H1 (cell line): ENCODE measurements at regions not wholly inside any gene's neighbourhood (a gene's known extent, or its start where the extent isn't known, plus 50 kb on each side); places are given as distances from the start of the nearest gene placed in this dataset.

Source experiments
- CTCF ChIA-PET: fragments of 300-600 bp; sonication (Branson Sonifier 250); formaldehyde crosslinking; loops from one replicate; lab custom pipeline; 2021; ENCODE audit not compliant: partially characterized antibody; lab: Charles Lee
- POLR2A ChIA-PET: fragments of 300-600 bp; sonication (Branson Sonifier 250); formaldehyde crosslinking; loops from one replicate; lab custom pipeline; 2021; ENCODE audit warnings: inconsistent platforms; ENCODE audit not compliant: partially characterized antibody; lab: Charles Lee
- DNase-seq, 2 experiments: peaks; one replicate each; pipeline versions ENCODE4 v3.0.0 to v3.0.0-alpha.2; 2010 to 2022; ENCODE audit warnings: low spot score in 2 of 2, low read depth in 1 of 2, mixed read lengths in 1 of 2
- FAIRE-seq: peaks from 2 replicates; lab custom pipeline; 2011; peaks lifted over from hg19 to GRCh38; lab: Jason Lieb, UNC
- H2AFZ ChIP-seq: 2 replicates; pipeline ENCODE4 v1.8.1; 2012; ENCODE audit warnings: low read length, inconsistent platforms
- H2AK5ac ChIP-seq: 2 replicates; pipeline ENCODE4 v1.6.1; 2013; ENCODE audit warnings: low read depth, low read length
- H2BK120ac ChIP-seq: replicated peaks from 2 replicates; pipeline ENCODE3; 2013; ENCODE audit warnings: low read depth, low read length, inconsistent platforms
- H2BK12ac ChIP-seq: 2 replicates; pipeline ENCODE4 v1.6.1; 2013; ENCODE audit warnings: low read depth, low read length
- H2BK15ac ChIP-seq: 2 replicates; pipeline ENCODE4 v1.6.1; 2013; ENCODE audit warnings: low read length
- H2BK20ac ChIP-seq: 2 replicates; pipeline ENCODE4 v1.6.1; 2013; ENCODE audit warnings: low read length
- H2BK5ac ChIP-seq: 2 replicates; pipeline ENCODE4 v1.6.1; 2013; ENCODE audit warnings: low read depth, low read length
- H3K14ac ChIP-seq: 2 replicates; pipeline ENCODE4 v1.6.1; 2013; ENCODE audit warnings: inconsistent platforms; ENCODE audit not compliant: insufficient read length
- H3K18ac ChIP-seq: 2 replicates; pipeline ENCODE4 v1.6.1; 2013; ENCODE audit warnings: low read length; ENCODE audit errors: extremely low read depth
- H3K23ac ChIP-seq: 2 replicates; pipeline ENCODE4 v1.6.1; 2013; ENCODE audit warnings: inconsistent platforms; ENCODE audit not compliant: insufficient read length
- H3K23me2 ChIP-seq: 2 replicates; pipeline ENCODE4 v1.6.1; 2013; ENCODE audit warnings: low read depth, low read length
- H3K27ac ChIP-seq: 2 replicates; pipeline ENCODE4 v1.6.1; 2011; ENCODE audit warnings: low read depth, low read length, inconsistent platforms
- H3K27me3 ChIP-seq, 4 experiments: replicated peaks in 1 of 4; 1 replicate in 1 of 4; 2 replicates in 3 of 4; pipeline versions ENCODE4 v1.6.1 to v1.8.1; 2011 to 2013; ENCODE audit warnings: low read length in 3 of 4, mild to moderate bottlenecking in 3 of 4, inconsistent platforms in 2 of 4, mixed read lengths in 2 of 4, moderate library complexity in 1 of 4; ENCODE audit not compliant: control insufficient read depth in 3 of 4, insufficient read depth in 3 of 4; ENCODE audit errors: extremely low read depth in 1 of 4
- H3K36me3 ChIP-seq, 4 experiments: 2 replicates each; pipeline versions ENCODE4 v1.6.1 to v1.8.1; 2011 to 2013; ENCODE audit warnings: mild to moderate bottlenecking in 4 of 4, low read length in 3 of 4, moderate library complexity in 2 of 4, control low read depth in 1 of 4, inconsistent platforms in 1 of 4; ENCODE audit not compliant: insufficient read depth in 4 of 4, control insufficient read depth in 2 of 4
- H3K4ac ChIP-seq: replicated peaks from 2 replicates; pipeline ENCODE3; 2013; ENCODE audit warnings: low read length, low read depth, mixed read lengths, inconsistent platforms; ENCODE audit not compliant: insufficient read length
- H3K4me1 ChIP-seq, 4 experiments: replicated peaks in 1 of 4; 1 replicate in 1 of 4; 2 replicates in 3 of 4; pipeline versions ENCODE4 v1.6.1 to v1.8.1; 2011 to 2013; ENCODE audit warnings: low read length in 3 of 4, inconsistent platforms in 2 of 4, mixed read lengths in 1 of 4; ENCODE audit not compliant: insufficient read depth in 4 of 4, control insufficient read depth in 3 of 4
- H3K4me2 ChIP-seq, 2 experiments: 2 replicates each; pipeline versions ENCODE4 v1.6.1 to v1.8.1; 2011 to 2013; ENCODE audit warnings: low read depth in 2 of 2, low read length in 2 of 2, control low read depth in 1 of 2, inconsistent platforms in 1 of 2, mild to moderate bottlenecking in 1 of 2; ENCODE audit not compliant: insufficient read depth in 1 of 2
- H3K4me3 ChIP-seq, 4 experiments: fragments of 200-600, 300-600 bp in 1 of 4; sonication (generic), shearing (Covaris generic), sonication (Bioruptor Twin) in 1 of 4; 2 replicates each; pipeline versions ENCODE4 v1.5.1 to v1.8.1; 2011 to 2016; ENCODE audit warnings: low read length in 4 of 4, low read depth in 3 of 4, control low read depth in 2 of 4, inconsistent platforms in 2 of 4, mild to moderate bottlenecking in 2 of 4, mixed read lengths in 1 of 4, moderate library complexity in 1 of 4; ENCODE audit not compliant: insufficient read depth in 2 of 4; ENCODE audit errors: extremely low read depth in 1 of 4
- H3K56ac ChIP-seq: replicated peaks from 2 replicates; pipeline ENCODE3; 2013; ENCODE audit warnings: low read depth, mild to moderate bottlenecking, mixed read lengths, low read length, inconsistent platforms; ENCODE audit not compliant: insufficient read length
- H3K79me1 ChIP-seq: 2 replicates; pipeline ENCODE4 v1.6.1; 2013; ENCODE audit warnings: low read depth, low read length, control low read depth
- H3K79me2 ChIP-seq, 2 experiments: 2 replicates each; pipeline versions ENCODE4 v1.6.1 to v1.8.1; 2012 to 2013; ENCODE audit warnings: low read length in 2 of 2, mild to moderate bottlenecking in 2 of 2, inconsistent platforms in 1 of 2; ENCODE audit not compliant: insufficient read depth in 2 of 2, control insufficient read depth in 1 of 2
- H3K9ac ChIP-seq, 4 experiments: replicated peaks in 1 of 4; 1 replicate in 1 of 4; 2 replicates in 3 of 4; pipeline versions ENCODE4 v1.6.1 to v1.8.1; 2011 to 2013; ENCODE audit warnings: low read depth in 3 of 4, low read length in 3 of 4, control low read depth in 2 of 4, mild to moderate bottlenecking in 2 of 4, moderate library complexity in 2 of 4, inconsistent platforms in 1 of 4; ENCODE audit errors: extremely low read depth in 1 of 4
- H3K9me3 ChIP-seq, 2 experiments: 2 replicates each; pipeline versions ENCODE4 v1.6.1 to v1.8.1; 2012 to 2013; ENCODE audit warnings: mild to moderate bottlenecking in 2 of 2, moderate library complexity in 2 of 2, control low read depth in 1 of 2, inconsistent platforms in 1 of 2, low read depth in 1 of 2, low read length in 1 of 2, mixed read lengths in 1 of 2; ENCODE audit not compliant: insufficient read depth in 2 of 2
- H4K20me1 ChIP-seq, 2 experiments: replicated peaks in 1 of 2; 2 replicates each; pipeline versions ENCODE3 to v1.8.1; 2011 to 2013; ENCODE audit warnings: inconsistent platforms in 2 of 2, low read length in 2 of 2, mild to moderate bottlenecking in 1 of 2; ENCODE audit not compliant: insufficient read depth in 2 of 2, control insufficient read depth in 1 of 2
- H4K5ac ChIP-seq: 2 replicates; pipeline ENCODE4 v1.6.1; 2013; ENCODE audit warnings: low read length, low read depth, mixed read lengths, inconsistent platforms; ENCODE audit not compliant: insufficient read length
- H4K8ac ChIP-seq: 2 replicates; pipeline ENCODE4 v1.8.0; 2013; ENCODE audit warnings: mild to moderate bottlenecking, moderate library complexity, low read length, inconsistent platforms; ENCODE audit not compliant: insufficient read depth; ENCODE audit errors: extremely low read depth
- H4K91ac ChIP-seq: replicated peaks from 2 replicates; pipeline ENCODE3; 2013; ENCODE audit warnings: low read length, mixed read lengths, inconsistent platforms; ENCODE audit not compliant: insufficient read length
- ATF3 ChIP-seq: IDR thresholded peaks from 2 replicates; pipeline ENCODE4 v1.6.1; 2011; ENCODE audit warnings: low read depth, mild to moderate bottlenecking, low read length; ENCODE audit not compliant: insufficient read depth
- BRCA1 ChIP-seq: IDR thresholded peaks from 2 replicates; pipeline ENCODE4 v1.6.1; 2012; ENCODE audit warnings: low read depth, low read length, improper control_type of control experiment
- CTBP2 ChIP-seq: IDR thresholded peaks from 2 replicates; pipeline ENCODE4 v1.7.0; 2011; ENCODE audit warnings: borderline replicate concordance, mild to moderate bottlenecking, moderate library complexity, mixed read lengths, low read length; ENCODE audit not compliant: insufficient read depth, insufficient read length
- FOSL1 ChIP-seq: IDR thresholded peaks from 2 replicates; pipeline ENCODE4 v1.6.1; 2011; ENCODE audit warnings: mild to moderate bottlenecking, low read depth, low read length, moderate library complexity; ENCODE audit not compliant: insufficient read depth
- KDM5A ChIP-seq: fragments of 200-600 bp; IDR thresholded peaks from 2 replicates; pipeline ENCODE4 v1.7.1; 2012; ENCODE audit warnings: mild to moderate bottlenecking, low read length, inconsistent platforms, mixed read lengths
- SIX5 ChIP-seq: IDR thresholded peaks from 2 replicates; pipeline ENCODE4 v1.6.1; 2011; ENCODE audit warnings: mild to moderate bottlenecking, low read depth, low read length
- WGBS, 2 experiments: shearing (Covaris generic) in 1 of 2; methylation state at CpG; one replicate each; pipeline versions ENCODE4 v1.1.6 to v1.1.7; 2013 to 2015; ENCODE audit warnings: low lambda C conversion rate in 2 of 2, mixed read lengths in 2 of 2, inconsistent platforms in 1 of 2, low coverage in 1 of 2, missing lambda C conversion rate in 1 of 2; ENCODE audit not compliant: insufficient replicate concordance in 2 of 2, insufficient coverage in 1 of 2, insufficient read length in 1 of 2; ENCODE audit errors: extremely low coverage in 1 of 2, missing lambda C conversion rate in 1 of 2; 5-methylcytosine and 5-hydroxymethylcytosine counted together

- no peaks in the 10 kb centered on the region for H3K9me3 ChIP-seq
- no peak overlapping the region for H3K4me2 ChIP-seq
- TF ChIP-seq CTBP2 (no peak), BRCA1 (no peak), ATF3 (no peak), FOSL1 (no peak), KDM5A (no peak), SIX5 (no peak)
- TF ChIP-seq, all 59 proteins: peak for 0
- POLR2A ChIA-PET: no interaction called here
- H3K9ac ChIP-seq: no peak overlapping the region
- H2AK5ac ChIP-seq: no peak overlapping the region
- H3K79me1 ChIP-seq: no peaks in the 10 kb centered on the region
- no peak overlapping the region for H2AFZ ChIP-seq
- H3K27ac ChIP-seq: no peak overlapping the region
- H3K4me3 ChIP-seq: no peak overlapping the region
- H2BK120ac ChIP-seq: no peak overlapping the region
- no peak overlapping the region for H3K56ac ChIP-seq
- 93% methylated on average over 2 of the region's 2 CpGs; no CpG with 5 or more reads in 1 of the 2 experiments for WGBS, 2 experiments
- H4K8ac ChIP-seq: no peak overlapping the region
- H3K36me3 ChIP-seq: no peaks in the 10 kb centered on the region; a peak in 1 of 8 replicates
- H2BK15ac ChIP-seq: no peak overlapping the region
- H4K91ac ChIP-seq: no peak overlapping the region
- H4K20me1 ChIP-seq: no peaks in the 10 kb centered on the region
- H3K23ac ChIP-seq: no peak overlapping the region
- CTCF ChIA-PET: interaction anchor here (1.6 kb wide), 1 partner anchor 47 kb away, joined by 4 read pairs; no protein-coding TSS in a partner anchor
- no peaks in the 10 kb centered on the region for H3K23me2 ChIP-seq
- no peak for FAIRE-seq
- no peak overlapping the region for H3K4ac ChIP-seq
- no peaks in the 10 kb centered on the region for H3K27me3 ChIP-seq
- H4K5ac ChIP-seq: no peak overlapping the region
- H3K4me1 ChIP-seq: no peaks in the 10 kb centered on the region; a peak in 2 of 7 replicates
- H2BK20ac ChIP-seq: no peak overlapping the region
- no peak overlapping the region for H2BK12ac ChIP-seq
- H3K18ac ChIP-seq: no peak overlapping the region
- no peak for DNase-seq
- H3K79me2 ChIP-seq: no peaks in the 10 kb centered on the region
- no peak overlapping the region for H3K14ac ChIP-seq
- H2BK5ac ChIP-seq: no peak overlapping the region
These were observed 735.6 kb upstream of the MARCKS start for GRCh38 chr6:113121571-113121970.
